ENCODE measurements at regions not wholly inside any gene's neighbourhood (a gene's known extent, or its start where the extent isn't known, plus 50 kb on each side); places are given as distances from the start of the nearest gene placed in this dataset.

GRCh38 chr2:199677881-199678280 is 173.1 kb downstream of the FTCDNL1 start:
- Histone ChIP-seq H3K4me3 (ENCODE audit: low read depth, low read length) (no peak overlapping the region), H3K9me3 (ENCODE audit: control insufficient read depth, insufficient read depth, low read depth, low read length) (no peaks in the 10 kb centered on the region), H3K27ac (ENCODE audit: extremely low read depth, low read depth, low read length) (no peak overlapping the region), H3K4me1 (ENCODE audit: control insufficient read depth, insufficient read depth, low read length) (peaks cover 6% of the 10 kb centered on the region; the same call in 1 of the 2 replicates), H3K36me3 (ENCODE audit: control insufficient read depth in 2 of 2, insufficient read depth in 1 of 2, low read length in 2 of 2) (no peaks in the 10 kb centered on the region)
- no peak for TF ChIP-seq SP3 (tag by site-specific recombination; IDR thresholded peaks at IDR 0.05)
- no peak for TF ChIP-seq ZNF146 (tag by site-specific recombination; IDR thresholded peaks at IDR 0.05)
- no peak for TF ChIP-seq ZNF184 (tag by site-specific recombination; IDR thresholded peaks at IDR 0.05)
- TF ChIP-seq ZNF2 (tag by site-specific recombination; IDR thresholded peaks at IDR 0.05): no peak
- no peak for TF ChIP-seq KLF8 (tag by site-specific recombination; IDR thresholded peaks at IDR 0.05)
- no peak for TF ChIP-seq GFI1B (tag by site-specific recombination; IDR thresholded peaks at IDR 0.05)
- no peak for TF ChIP-seq ZNF426 (tag by site-specific recombination; IDR thresholded peaks at IDR 0.05)
- no peak for TF ChIP-seq SETDB1 (IDR thresholded peaks at IDR 0.05; ENCODE audit: insufficient read length, low read length)
- no peak for TF ChIP-seq MEIS1 (CRISPR knock-in tag; IDR thresholded peaks at IDR 0.05; ENCODE audit: borderline replicate concordance)
- no peak for TF ChIP-seq ZNF560 (tag by site-specific recombination; IDR thresholded peaks at IDR 0.05; ENCODE audit: borderline replicate concordance)
- TF ChIP-seq ZNF239 (tag by site-specific recombination; IDR thresholded peaks at IDR 0.05): no peak
- no peak for TF ChIP-seq ZNF510 (tag by site-specific recombination; IDR thresholded peaks at IDR 0.05; ENCODE audit: insufficient replicate concordance)
- no peak for TF ChIP-seq GLI2 (tag by site-specific recombination; IDR thresholded peaks at IDR 0.05; ENCODE audit: borderline replicate concordance, low read depth)
- TF ChIP-seq ZNF529 (tag by site-specific recombination; IDR thresholded peaks at IDR 0.05; ENCODE audit: insufficient replicate concordance): no peak
- no peak for TF ChIP-seq KLF7 (tag by site-specific recombination; IDR thresholded peaks at IDR 0.05; ENCODE audit: borderline replicate concordance)
- TF ChIP-seq ZNF26 (tag by site-specific recombination; IDR thresholded peaks at IDR 0.05): no peak
- TF ChIP-seq SP7 (tag by site-specific recombination; IDR thresholded peaks at IDR 0.05): no peak
- no peak for TF ChIP-seq ZNF121 (tag by site-specific recombination; IDR thresholded peaks at IDR 0.05)
- CTCF ChIA-PET: interaction anchor here (1.0 kb wide), 1 partner anchor 9 kb away, joined by 4 read pairs; no protein-coding TSS in a partner anchor
- POLR2A ChIA-PET: no interaction called here

DNA sequence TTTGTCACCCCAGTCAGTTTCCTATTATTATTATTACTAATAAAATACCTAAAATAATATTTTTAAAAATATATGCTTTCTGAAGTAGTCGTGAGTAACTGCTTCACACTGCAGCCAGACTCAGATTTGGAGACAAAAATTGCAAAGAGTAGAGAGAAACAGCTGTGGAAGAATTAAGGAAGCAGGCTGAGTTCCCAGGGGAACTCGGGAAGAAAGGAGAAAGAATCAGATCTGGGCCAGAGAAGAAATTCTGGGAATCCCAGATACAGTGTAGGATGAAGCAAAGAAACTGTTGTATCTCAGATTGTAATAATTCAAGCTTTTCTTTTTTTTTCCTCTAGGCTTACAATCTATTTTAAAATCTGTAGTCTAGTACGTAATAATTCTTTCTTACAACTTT is 182.3 kb downstream of the FTCDNL1 start:
- TF ChIP-seq REPIN1 (tag by site-specific recombination; IDR thresholded peaks at IDR 0.05; ENCODE audit: low read depth): no peak
- H3K27ac ChIP-seq (ENCODE audit: extremely low read depth, low read depth, low read length): no peak overlapping the region
- ChIA-PET POLR2A (no interaction called here), CTCF (no interaction called here)
- H3K9me3 ChIP-seq (ENCODE audit: control insufficient read depth, insufficient read depth, low read depth, low read length): no peaks in the 10 kb centered on the region
- H3K4me1 ChIP-seq (ENCODE audit: control insufficient read depth, insufficient read depth, low read length): no peaks in the 10 kb centered on the region
- H3K4me3 ChIP-seq (ENCODE audit: low read depth, low read length): no peak overlapping the region
- H3K36me3 ChIP-seq (ENCODE audit: control insufficient read depth in 2 of 2, insufficient read depth in 1 of 2, low read length in 2 of 2): no peaks in the 10 kb centered on the region

- Histone ChIP-seq H3K4me3 (ENCODE audit: low read depth, low read length) (no peak overlapping the region), H3K9me3 (ENCODE audit: control insufficient read depth, insufficient read depth, low read depth, low read length) (no peaks in the 10 kb centered on the region), H3K36me3 (ENCODE audit: control insufficient read depth in 2 of 2, insufficient read depth in 1 of 2, low read length in 2 of 2) (no peaks in the 10 kb centered on the region), H3K27ac (ENCODE audit: extremely low read depth, low read depth, low read length) (no peak overlapping the region), H3K4me1 (ENCODE audit: control insufficient read depth, insufficient read depth, low read length) (no peaks in the 10 kb centered on the region)
- TF ChIP-seq ZNF639 (tag by site-specific recombination; IDR thresholded peaks at IDR 0.05): no peak
- TF ChIP-seq, protein P1, sequence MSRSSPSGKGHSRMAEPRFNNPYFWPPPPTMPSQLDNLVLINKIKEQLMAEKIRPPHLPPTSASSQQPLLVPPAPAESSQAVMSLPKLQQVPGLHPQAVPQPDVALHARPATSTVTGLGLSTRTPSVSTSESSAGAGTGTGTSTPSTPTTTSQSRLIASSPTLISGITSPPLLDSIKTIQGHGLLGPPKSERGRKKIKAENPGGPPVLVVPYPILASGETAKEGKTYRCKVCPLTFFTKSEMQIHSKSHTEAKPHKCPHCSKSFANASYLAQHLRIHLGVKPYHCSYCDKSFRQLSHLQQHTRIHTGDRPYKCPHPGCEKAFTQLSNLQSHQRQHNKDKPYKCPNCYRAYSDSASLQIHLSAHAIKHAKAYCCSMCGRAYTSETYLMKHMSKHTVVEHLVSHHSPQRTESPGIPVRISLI (tag by site-specific recombination; IDR thresholded peaks at IDR 0.05): 0 out of 2 replicates have a peak, but pooled peaks have one; percentile 45
- CTCF ChIA-PET: no interaction called here
- POLR2A ChIA-PET: no interaction called here
Measured at GRCh38 chr2:199663157-199663556, 187.8 kb downstream of the FTCDNL1 start.

Data from HEK293 (cell line).